Activated CD8-positive, alpha-beta memory T cell treated with anti-CD3 and anti-CD28 coated beads for 4 hours (primary cell): ENCODE measurements at regions not wholly inside any gene's neighbourhood (a gene's known extent, or its start where the extent isn't known, plus 50 kb on each side); places are given as distances from the start of the nearest gene placed in this dataset.
"Not testable (repeated sequence)": the region's sequence is repeated elsewhere in the genome, so short reads cannot be mapped to it uniquely, and the experiment has no call there.

Experiments
- DNase-seq, 2 donors: peaks; one replicate each; pipeline ENCODE4 v3.0.0-alpha.2; 2020; ENCODE audit warnings: low read depth in 2 of 2

- DNase-seq, result no peak
These were observed 131.1 kb upstream of the G2E3 start for GRCh38 chr14:30427846-30428245.

DNA sequence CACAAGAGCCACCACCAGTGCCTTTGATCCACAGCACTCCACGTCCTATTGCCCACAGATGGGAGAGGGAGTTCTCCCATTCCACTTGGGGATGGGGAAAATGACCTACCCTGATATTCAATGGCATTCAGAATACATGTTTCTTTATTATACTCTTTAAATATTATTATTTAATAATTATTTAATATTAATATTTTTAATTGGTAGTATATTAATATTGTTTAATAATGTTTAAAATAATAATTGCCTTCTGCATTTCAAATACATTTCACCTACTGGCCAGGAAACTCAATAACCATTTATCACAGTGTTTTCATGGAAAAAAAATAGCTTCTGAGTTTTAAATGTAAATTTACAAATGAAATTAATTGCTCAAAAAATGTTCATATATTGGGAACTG is 127.4 kb upstream of the G2E3 start:
- no peak for DNase-seq

DNA sequence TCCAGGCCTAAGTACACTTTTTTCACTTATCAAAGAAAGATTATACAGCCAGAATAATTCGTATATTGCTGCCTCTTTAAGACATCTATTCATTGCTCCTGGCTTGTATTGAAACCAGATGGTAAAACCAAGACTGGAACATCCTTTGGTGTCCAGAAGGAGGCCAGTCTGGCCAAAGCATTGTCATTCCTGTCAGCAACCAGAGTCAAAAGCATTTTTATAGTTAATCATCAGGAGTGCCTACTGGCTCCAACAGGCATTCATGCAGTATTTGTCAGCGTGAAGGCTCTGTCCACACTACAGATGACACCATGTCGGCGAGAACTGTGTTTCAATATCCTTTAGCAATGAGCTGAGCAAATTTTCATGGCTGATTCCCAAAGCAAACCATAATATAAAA is 118.0 kb upstream of the G2E3 start:
- DNase-seq, result no peak

GRCh38 chr14:30443368-30444007 is 115.5 kb upstream of the G2E3 start:
- no peak for DNase-seq

DNA sequence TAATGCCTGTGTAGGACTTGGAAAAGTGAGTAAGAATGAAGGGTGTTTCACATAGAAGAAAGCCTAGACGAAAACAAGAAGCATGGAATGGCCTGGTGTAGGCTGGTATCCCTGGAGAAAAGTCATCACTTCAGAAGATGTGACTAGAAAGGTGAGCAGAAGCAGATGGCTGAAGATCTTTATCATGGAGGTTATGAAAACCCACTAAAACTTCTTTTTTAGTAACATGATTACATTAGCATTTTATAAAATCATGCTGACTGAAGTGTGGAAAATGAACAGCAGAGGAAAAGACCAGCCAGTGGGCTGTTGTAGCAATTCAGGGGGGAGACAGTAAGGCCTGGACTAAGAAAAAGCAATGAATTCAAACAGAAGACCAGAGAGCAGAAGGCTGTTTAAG is 114.5 kb upstream of the G2E3 start:
- DNase-seq, result no peak

DNA sequence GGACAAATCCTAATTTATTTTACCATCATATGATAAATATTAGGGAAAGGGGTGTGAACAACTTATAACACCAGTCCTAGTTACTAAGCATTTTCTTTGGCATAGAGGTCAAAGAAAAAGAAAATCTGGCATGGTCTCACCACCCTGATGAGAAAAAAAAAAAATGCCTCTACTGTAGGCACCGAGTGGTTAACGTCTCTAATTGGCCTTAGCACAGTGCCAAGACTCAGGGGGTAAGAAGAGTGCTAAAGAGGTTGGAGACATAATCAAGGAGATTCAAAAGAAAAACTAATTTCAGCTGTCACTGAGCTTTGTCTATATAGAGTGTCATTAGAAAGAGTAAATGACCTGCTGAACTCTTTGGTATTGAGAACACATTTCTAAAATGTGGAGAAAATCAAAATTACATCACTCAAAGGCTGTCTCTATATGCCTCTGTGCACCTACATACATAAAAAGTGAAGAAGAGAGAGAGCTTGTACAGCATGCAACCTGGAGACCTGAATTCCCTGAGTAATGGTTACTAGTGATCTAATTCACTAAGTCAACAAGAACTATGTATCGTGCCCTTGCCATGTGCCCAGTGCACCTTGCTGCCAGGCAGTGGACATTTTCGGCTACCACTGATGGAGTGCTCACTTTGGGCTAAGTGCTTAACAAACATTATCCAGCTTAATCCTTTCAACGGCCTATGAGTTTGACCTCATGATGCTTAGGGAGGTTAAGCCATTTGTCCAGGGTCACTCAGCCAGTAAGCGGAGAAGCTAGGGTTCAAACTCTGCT is 113.8 kb upstream of the G2E3 start:
- DNase-seq, result no peak

GRCh38 chr14:30445852-30446251 is 113.1 kb upstream of the G2E3 start:
- no peak for DNase-seq

DNA sequence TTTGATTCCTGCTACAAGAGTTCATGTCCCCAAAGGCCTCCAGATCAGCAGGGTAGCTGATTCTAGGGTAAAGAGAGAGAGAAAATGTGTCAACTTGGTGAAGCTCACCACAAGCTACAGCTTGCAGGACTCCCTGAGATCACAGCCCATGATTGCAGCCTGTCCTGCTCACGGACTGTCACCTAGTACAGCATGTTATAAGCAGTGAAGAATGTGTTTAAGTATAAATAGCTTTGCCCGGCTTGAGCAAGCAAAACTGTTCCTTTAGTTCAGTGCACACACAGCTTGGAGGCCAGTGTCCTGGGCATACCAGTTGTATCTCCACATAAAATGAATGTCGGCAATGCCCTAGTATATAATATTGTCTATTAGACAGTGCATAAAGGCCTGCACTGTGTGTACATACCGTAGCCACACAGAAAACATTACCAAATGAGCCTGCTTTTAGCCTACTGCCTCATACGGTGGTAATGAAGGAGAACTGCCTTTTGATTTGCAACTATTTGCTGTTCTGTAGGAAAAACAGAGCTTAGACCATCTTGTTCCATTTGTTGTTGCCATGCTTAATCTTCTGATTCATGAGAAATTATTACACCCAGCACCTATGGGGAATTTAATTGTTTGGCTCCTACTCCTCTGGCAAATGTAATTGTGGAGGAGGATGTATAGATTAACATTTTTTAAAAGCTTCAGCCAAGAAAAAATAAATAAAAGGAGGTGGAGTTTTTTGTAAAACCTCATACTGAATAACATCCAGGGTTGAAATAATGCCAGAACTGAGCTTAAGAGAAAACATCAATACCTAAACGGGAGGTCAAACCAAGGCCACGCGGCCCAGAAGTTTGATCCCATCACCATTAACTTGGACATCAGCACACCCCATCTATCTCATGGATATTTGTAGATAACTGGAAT is 108.1 kb upstream of the G2E3 start:
- no peak for DNase-seq

DNA sequence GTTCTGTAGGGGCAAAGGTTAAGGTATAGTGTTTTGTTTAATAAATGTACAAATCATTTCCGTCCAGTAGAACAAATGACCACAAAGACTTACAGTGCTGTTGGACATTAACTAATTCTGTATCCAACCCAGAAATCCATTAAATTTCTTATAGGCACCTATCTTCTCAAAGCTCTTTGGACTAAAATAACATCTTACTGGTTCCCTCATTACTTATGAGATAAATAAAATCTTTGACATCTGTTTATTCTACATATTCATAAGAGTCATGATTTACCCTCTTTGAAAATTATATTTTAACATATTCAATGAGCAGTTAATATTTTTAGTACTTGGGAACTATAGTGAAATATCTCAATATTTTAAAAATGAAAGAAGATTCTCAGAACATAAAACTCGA is 102.7 kb upstream of the G2E3 start:
- DNase-seq, result no peak

- no peak for DNase-seq
These were observed 96.6 kb upstream of the G2E3 start for GRCh38 chr14:30462358-30462757.

- DNase-seq, result no peak
These were observed 94.5 kb upstream of the G2E3 start for GRCh38 chr14:30464481-30464880.

- no peak for DNase-seq
These were observed 90.6 kb upstream of the G2E3 start for GRCh38 chr14:30468354-30468753.

GRCh38 chr14:30471980-30472379 is 87.0 kb upstream of the G2E3 start:
- DNase-seq, result no peak

DNA sequence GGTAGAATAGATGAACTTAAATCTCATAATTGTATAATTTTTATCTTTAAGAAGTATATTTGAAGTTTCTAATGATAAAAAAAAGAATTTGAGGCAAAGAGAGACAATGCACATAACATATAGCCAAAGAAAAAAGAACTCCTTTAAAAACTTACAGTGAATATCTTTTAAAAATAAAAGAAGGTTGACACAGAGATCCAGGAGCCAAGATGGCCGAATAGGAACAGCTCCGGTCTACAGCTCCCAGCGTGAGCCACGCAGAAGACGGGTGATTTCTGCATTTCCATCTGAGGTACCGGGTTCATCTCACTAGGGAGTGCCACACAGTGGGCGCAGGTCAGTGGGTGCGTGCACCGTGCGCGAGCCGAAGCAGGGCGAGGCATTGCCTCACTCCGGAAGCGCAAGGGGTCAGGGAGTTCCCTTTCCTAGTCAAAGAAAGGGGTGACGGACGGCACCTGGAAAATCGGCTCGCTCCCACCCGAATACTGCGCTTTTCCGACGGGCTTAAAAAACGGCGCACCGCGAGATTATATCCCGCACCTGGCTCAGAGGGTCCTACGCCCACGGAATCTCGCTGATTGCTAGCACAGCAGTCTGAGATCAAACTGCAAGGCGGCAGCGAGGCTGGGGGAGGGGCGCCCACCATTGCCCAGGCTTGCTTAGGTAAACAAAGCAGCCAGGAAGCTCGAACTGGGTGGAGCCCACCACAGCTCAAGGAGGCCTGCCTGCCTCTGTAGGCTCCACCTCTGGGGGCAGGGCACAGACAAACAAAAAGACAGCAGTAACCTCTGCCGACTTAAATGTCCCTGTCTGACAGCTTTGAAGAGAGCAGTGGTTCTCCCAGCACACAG is 84.9 kb upstream of the G2E3 start:
- DNase-seq, result not testable (repeated sequence)

GRCh38 chr14:30482276-30482675 is 76.7 kb upstream of the G2E3 start:
- DNase-seq, result no peak

DNA sequence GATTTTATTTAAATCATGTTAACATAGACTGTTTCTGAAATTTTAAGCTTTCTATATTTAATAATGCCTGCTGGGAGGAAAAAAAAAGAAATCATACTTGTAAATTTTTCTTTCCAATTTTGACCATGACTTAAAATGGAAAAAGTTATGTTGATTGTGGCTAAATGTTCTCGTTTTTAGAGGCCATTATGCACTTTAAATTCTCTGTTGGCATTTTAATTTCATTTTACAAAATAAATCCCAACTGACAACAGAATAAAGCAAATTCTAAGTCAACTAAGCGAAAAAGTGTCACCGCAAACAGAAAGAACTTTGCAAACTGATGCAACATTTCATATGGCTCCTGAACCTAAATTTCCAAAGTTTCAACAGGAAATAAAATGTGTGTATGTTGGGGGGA is 74.8 kb upstream of the G2E3 start:
- no peak for DNase-seq

DNA sequence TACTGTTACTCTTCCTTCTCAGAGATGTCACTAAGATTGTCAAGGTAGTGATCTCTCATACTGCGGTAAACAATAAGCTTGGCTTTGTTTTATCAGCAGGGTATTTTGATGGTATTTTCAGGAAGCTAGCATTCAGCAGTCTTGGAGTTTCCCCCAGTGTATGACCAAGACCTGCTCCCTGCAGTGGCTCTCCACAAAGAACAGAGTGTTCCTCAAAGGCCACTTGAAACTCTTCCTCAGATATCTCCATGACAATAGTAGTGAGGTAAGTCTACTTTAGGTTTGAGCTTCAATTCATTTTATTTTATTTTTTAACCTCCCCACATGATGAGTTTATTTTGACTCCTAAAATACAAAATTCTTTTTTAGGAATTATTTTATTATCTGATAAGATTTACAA is 74.0 kb upstream of the G2E3 start:
- DNase-seq, result no peak

GRCh38 chr14:30496852-30497251 is 62.1 kb upstream of the G2E3 start:
- DNase-seq, result no peak

DNA sequence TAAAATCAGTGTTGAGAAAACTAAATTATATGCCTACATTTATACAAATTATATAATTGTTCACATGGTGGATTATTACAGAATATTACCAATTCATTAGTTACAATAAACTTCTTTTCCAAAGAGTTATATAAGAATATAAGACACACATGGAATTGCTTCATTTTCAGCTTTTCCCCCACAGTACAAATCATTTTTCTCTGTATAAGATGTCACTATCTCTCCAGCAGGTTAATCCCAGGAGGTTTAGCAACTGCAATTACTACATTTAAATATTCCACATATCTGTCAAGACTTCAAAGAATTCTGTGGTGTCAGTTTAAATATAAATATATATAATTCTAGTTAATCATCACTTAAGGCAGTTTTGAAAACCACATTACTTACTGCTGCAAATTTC is 59.6 kb upstream of the G2E3 start:
- no peak for DNase-seq

DNA sequence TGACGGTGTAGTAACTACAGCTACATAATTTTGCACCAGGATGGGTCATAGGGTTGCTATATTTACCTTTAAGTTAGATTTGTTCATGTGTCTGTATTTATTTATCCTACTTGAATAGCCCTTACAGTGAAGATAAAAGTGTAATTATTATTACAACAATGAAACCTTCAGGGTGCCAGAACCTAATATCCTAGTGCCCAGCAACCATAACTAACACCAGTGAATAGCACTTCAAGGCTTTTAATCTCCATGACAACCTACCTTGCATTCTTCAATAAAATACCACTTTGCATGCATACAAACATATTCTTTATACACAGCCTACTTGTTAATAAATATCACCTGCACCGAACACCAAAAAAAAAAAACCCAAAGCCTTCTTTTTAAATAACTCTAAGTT is 58.7 kb upstream of the G2E3 start:
- DNase-seq, result no peak

GRCh38 chr14:30507209-30507608 is 51.7 kb upstream of the G2E3 start:
- DNase-seq, result no peak
